K562 (cell line): ENCODE measurements at regions not wholly inside any gene's neighbourhood (a gene's known extent, or its start where the extent isn't known, plus 50 kb on each side); places are given as distances from the start of the nearest gene placed in this dataset.

Experiments
- ATAC-seq: fragments of 200-7000 bp; cut with Tn5 transposase; 3 replicates; pipeline ENCODE4 v1.9.1; 2020; ENCODE audit warnings: moderate library complexity
- BruUV-seq: library from RNA; stranded (reverse); fragments of 400-500 nt; replicated peaks from 2 replicates; lab custom pipeline; 2021; lab: Mats Ljungman, UMichigan
- CTCF ChIA-PET: fragments of 300-600 bp; formaldehyde crosslinking; extraction: SDS; loops from one replicate; lab custom pipeline; 2021; ENCODE audit warnings: low intra/inter-chr PET ratio; lab: Yijun Ruan, JAX
- POLR2A ChIA-PET: fragments of 300-600, 350-650 bp; sonication (Branson Sonifier 250); formaldehyde crosslinking; extraction: SDS; loops from one replicate; lab custom pipeline; 2021; ENCODE audit warnings: antibody characterized with exemption, inconsistent platforms; lab: Yijun Ruan, JAX
- DNase-seq, 4 experiments: peaks; one replicate each; pipeline versions ENCODE4 v3.0.0 to v3.0.0-alpha.2; 2011 to 2018; ENCODE audit warnings: low spot score in 3 of 4, mixed read lengths in 3 of 4; ENCODE audit errors: extremely low read depth in 1 of 4
- FAIRE-seq: peaks from 2 replicates; lab custom pipeline; 2011; peaks lifted over from hg19 to GRCh38; lab: Jason Lieb, UNC
- H2AFZ ChIP-seq: 2 replicates; pipeline ENCODE4 v1.6.0; 2011; ENCODE audit warnings: low read depth, low read length, control low read depth, inconsistent platforms
- H3K27ac ChIP-seq: fragments of 200-600 bp; 3 replicates; pipeline ENCODE4 v1.8.0; 2011; ENCODE audit warnings: low read depth, mild to moderate bottlenecking, control low read depth, inconsistent platforms, low read length, moderate library complexity, mixed read lengths; ENCODE audit errors: extremely low read depth
- H3K27me3 ChIP-seq, 2 experiments: fragments of 300-600 bp in 1 of 2; 2 replicates in 1 of 2; 3 replicates in 1 of 2; pipeline versions ENCODE4 v1.6.0 to v1.8.0; 2011; ENCODE audit warnings: inconsistent platforms in 2 of 2, low read length in 2 of 2, mild to moderate bottlenecking in 1 of 2, mixed read lengths in 1 of 2, moderate library complexity in 1 of 2; ENCODE audit not compliant: control insufficient read depth in 2 of 2, insufficient read depth in 2 of 2
- H3K36me3 ChIP-seq: fragments of 300-600 bp; 3 replicates; pipeline ENCODE4 v1.8.0; 2011; ENCODE audit warnings: mild to moderate bottlenecking, low read length, inconsistent platforms; ENCODE audit not compliant: control insufficient read depth, insufficient read depth
- H3K4me1 ChIP-seq, 2 experiments: fragments of 200-600 bp in 1 of 2; replicated peaks in 1 of 2; 2 replicates in 1 of 2; 3 replicates in 1 of 2; pipeline versions ENCODE4 v1.5.1 to v1.8.0; 2011; ENCODE audit warnings: inconsistent platforms in 2 of 2, low read length in 2 of 2, mild to moderate bottlenecking in 1 of 2, mixed read lengths in 1 of 2, moderate library complexity in 1 of 2; ENCODE audit not compliant: control insufficient read depth in 2 of 2, insufficient read depth in 2 of 2
- H3K4me2 ChIP-seq: 2 replicates; pipeline ENCODE4 v1.6.1; 2011; ENCODE audit warnings: low read length, control low read depth, inconsistent platforms, mixed read lengths; ENCODE audit not compliant: insufficient read depth
- H3K4me3 ChIP-seq: fragments of 200-600 bp; sonication (generic), shearing (Covaris generic); 2 replicates; pipeline ENCODE4 v1.5.1; 2016; ENCODE audit warnings: control low read depth, inconsistent platforms
- H3K79me2 ChIP-seq: fragments of 200-600 bp; 3 replicates; pipeline ENCODE4 v1.8.0; 2011; ENCODE audit warnings: low read length, inconsistent platforms; ENCODE audit not compliant: control insufficient read depth, insufficient read depth
- H3K9ac ChIP-seq, 2 experiments: 2 replicates each; pipeline versions ENCODE4 v1.6.0 to v1.6.1; 2011; ENCODE audit warnings: low read depth in 2 of 2, low read length in 2 of 2, control low read depth in 1 of 2, inconsistent platforms in 1 of 2, mild to moderate bottlenecking in 1 of 2, mixed read lengths in 1 of 2; ENCODE audit not compliant: insufficient read depth in 1 of 2
- H3K9me1 ChIP-seq: one replicate; pipeline ENCODE4 v1.6.0; 2011; ENCODE audit warnings: inconsistent platforms, mild to moderate bottlenecking, low read length, moderate library complexity; ENCODE audit not compliant: control insufficient read depth, insufficient read depth
- H3K9me3 ChIP-seq: replicated peaks from 2 replicates; pipeline ENCODE4 v1.5.1; 2011; ENCODE audit warnings: low read depth, low read length, inconsistent platforms; ENCODE audit not compliant: control insufficient read depth, insufficient read depth
- H4K20me1 ChIP-seq: replicated peaks from 2 replicates; pipeline ENCODE4 v1.6.1; 2011; ENCODE audit warnings: low read length, inconsistent platforms, mixed read lengths; ENCODE audit not compliant: control insufficient read depth, insufficient read depth
- EP400 ChIP-seq: fragments of 450-650 bp; IDR thresholded peaks from 2 replicates; pipeline ENCODE4 v1.6.1; 2017; ENCODE audit warnings: antibody characterized with exemption, mild to moderate bottlenecking, moderate library complexity
- KDM1A ChIP-seq, 2 experiments: fragments of 450-650 bp; IDR thresholded peaks; 2 replicates each; pipeline ENCODE4 v1.6.1; 2016; ENCODE audit warnings: mild to moderate bottlenecking in 2 of 2
- MAFK ChIP-seq: IDR thresholded peaks from 2 replicates; pipeline ENCODE4 v1.6.1; 2011; ENCODE audit warnings: low read length, improper control_type of control experiment
- MCM7 ChIP-seq, 2 experiments: fragments of 450-650 bp; IDR thresholded peaks; 2 replicates each; pipeline ENCODE4 v1.6.1; 2016 to 2018
- NFYB ChIP-seq: IDR thresholded peaks from 2 replicates; pipeline ENCODE4 v1.6.1; 2011; ENCODE audit warnings: mild to moderate bottlenecking, moderate library complexity; ENCODE audit not compliant: insufficient read length; ENCODE audit errors: extremely low read depth
- PHB2 ChIP-seq: fragments of 450-650 bp; IDR thresholded peaks from 2 replicates; pipeline ENCODE4 v1.6.1; 2017; ENCODE audit warnings: low read depth
- RAD21 ChIP-seq, 2 experiments: fragments of 250-450 bp in 1 of 2; fragments of 450-650 bp in 1 of 2; sonication (Bioruptor Pico) in 1 of 2; formaldehyde crosslinking in 1 of 2; IDR thresholded peaks in 1 of 2; conservative IDR thresholded peaks in 1 of 2; 2 replicates each; pipeline versions ENCODE4 v1.4.0 to v1.8.0; 2020 to 2022; ENCODE audit warnings: mild to moderate bottlenecking in 2 of 2, moderate library complexity in 1 of 2
- RBM39 ChIP-seq: fragments of 200-400 bp; formaldehyde crosslinking; optimal IDR thresholded peaks from 2 replicates; pipeline ENCODE3; 2018; ENCODE audit warnings: low read depth, low read length
- SNRNP70 ChIP-seq: fragments of 200-400 bp; formaldehyde crosslinking; optimal IDR thresholded peaks from 2 replicates; pipeline ENCODE3; 2017; ENCODE audit warnings: low read depth, low read length
- TRIM24 ChIP-seq, 2 experiments: fragments of 450-650 bp; IDR thresholded peaks; 2 replicates each; pipeline ENCODE4 v1.6.1; 2016
- XRCC4 ChIP-seq: IDR thresholded peaks from one replicate; pipeline ENCODE4 v1.6.1; 2011; ENCODE audit not compliant: insufficient read depth, insufficient read length; ENCODE audit errors: extremely low read depth
- WGBS: fragments of 100-300 bp; shearing (Covaris generic); methylation state at CpG from one replicate; pipeline ENCODE4 v1.1.6; 2016; ENCODE audit warnings: low coverage, mixed read lengths; ENCODE audit not compliant: insufficient coverage; ENCODE audit errors: missing lambda C conversion rate; 5-methylcytosine and 5-hydroxymethylcytosine counted together
- in situ Hi-C: fragments of 300-500 bp; cut with MboI; formaldehyde crosslinking; loops from 4 replicates; pipeline ENCODE4 v1.15.0; 2018; ENCODE audit warnings: inconsistent platforms, mixed read lengths
- intact Hi-C: fragments of 100-400 bp; cut with micrococcal nuclease; formaldehyde crosslinking; loops from 2 replicates; pipeline ENCODE4 v1.14.2; 2022
- TF ChIP-seq, protein P1 (sequence below): fragments of 450-650 bp; formaldehyde crosslinking; conservative IDR thresholded peaks from 2 replicates; pipeline ENCODE4 v1.4.0; 2022; ENCODE audit warnings: mild to moderate bottlenecking, missing genetic modification characterization

DNA sequence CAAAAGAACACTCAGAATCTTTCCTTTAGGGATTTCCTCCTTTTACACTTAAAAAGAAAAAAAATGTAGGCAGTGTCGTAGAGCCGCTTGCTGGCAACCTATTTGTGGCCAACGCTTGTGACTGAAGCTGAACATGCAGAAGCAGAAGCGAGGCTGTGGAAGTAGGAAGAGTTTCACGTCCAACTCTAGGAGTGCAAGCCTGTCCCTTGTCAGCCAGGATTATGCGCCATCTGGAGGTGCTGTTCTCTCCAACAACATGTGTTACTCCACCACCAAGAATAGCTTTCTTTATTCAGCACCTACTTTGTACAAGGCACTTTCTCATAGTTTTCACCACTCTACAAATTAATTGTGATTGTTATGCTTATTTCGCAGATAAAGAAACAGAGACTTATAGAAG is 223.2 kb upstream of the LMCD1 start:
- CTCF ChIA-PET: no interaction called here
- no TSS peak for BruUV-seq
- 3% methylated on average over 7 of the region's 7 CpGs for WGBS

DNA sequence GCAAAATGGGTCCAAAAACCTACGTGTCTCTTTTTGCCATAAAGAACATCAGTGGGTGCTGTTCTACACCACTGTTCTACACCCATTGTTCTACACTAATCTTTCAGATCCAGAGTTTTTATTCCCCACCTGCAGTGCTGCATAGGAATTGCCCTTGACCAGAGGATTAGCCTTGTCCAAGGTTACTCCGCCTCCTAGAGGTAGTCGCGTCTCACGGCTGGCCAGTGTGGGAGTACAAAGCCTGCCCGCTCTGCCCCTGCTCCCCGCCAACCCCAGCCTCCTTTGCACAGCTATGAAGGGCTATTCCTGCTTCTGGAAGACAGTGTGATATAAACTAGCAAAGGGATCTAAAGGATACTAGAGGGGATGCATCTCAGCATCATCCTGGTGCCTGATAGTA is 222.1 kb upstream of the LMCD1 start:
- Histone ChIP-seq H3K4me2 (no peak overlapping the region), H3K9me1 (no peaks in the 10 kb centered on the region), H3K79me2 (no peaks in the 10 kb centered on the region), H3K4me3 (no peak overlapping the region), H2AFZ (no peak overlapping the region), H3K36me3 (no peaks in the 10 kb centered on the region), H3K9me3 (no peaks in the 10 kb centered on the region), H3K9ac (no peak overlapping the region), H3K27ac (no peak overlapping the region), H3K4me1 (no peaks in the 10 kb centered on the region), H4K20me1 (no peaks in the 10 kb centered on the region), H3K27me3 (no peaks in the 10 kb centered on the region)
- ATAC-seq (no peak), FAIRE-seq (no peak), DNase-seq (no peak)
- POLR2A ChIA-PET: interaction anchor here (0.7 kb wide), 1 partner anchor 23 kb away, joined by 3 read pairs; no protein-coding TSS in a partner anchor
- no TSS peak for BruUV-seq
- TF ChIP-seq PHB2 (no peak), RAD21 (CRISPR knock-in tag; conservative IDR thresholded peaks at IDR 0.05 in 1 of 2, IDR thresholded peaks at IDR 0.05 in 1 of 2) (peak in 1 of 2 experiments; percentile 19; a peak in 1 of 4 replicates), TRIM24 (IDR thresholded peaks at IDR 0.05) (no peak), SNRNP70 (no peak), MAFK (no peak), NFYB (no peak), MCM7 (IDR thresholded peaks at IDR 0.05) (no peak)
- TF ChIP-seq, protein P1, sequence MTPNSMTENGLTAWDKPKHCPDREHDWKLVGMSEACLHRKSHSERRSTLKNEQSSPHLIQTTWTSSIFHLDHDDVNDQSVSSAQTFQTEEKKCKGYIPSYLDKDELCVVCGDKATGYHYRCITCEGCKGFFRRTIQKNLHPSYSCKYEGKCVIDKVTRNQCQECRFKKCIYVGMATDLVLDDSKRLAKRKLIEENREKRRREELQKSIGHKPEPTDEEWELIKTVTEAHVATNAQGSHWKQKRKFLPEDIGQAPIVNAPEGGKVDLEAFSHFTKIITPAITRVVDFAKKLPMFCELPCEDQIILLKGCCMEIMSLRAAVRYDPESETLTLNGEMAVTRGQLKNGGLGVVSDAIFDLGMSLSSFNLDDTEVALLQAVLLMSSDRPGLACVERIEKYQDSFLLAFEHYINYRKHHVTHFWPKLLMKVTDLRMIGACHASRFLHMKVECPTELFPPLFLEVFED (CRISPR knock-in tag): no peak
- in situ Hi-C loops: no loop called here
- CTCF ChIA-PET: no interaction called here
- intact Hi-C loops: no loop called here
- WGBS: 2% methylated on average over 7 of the region's 7 CpGs

More for the DNA sequence above, 223.2 kb upstream of the LMCD1 start:
- H3K79me2 ChIP-seq: no peaks in the 10 kb centered on the region
- no peak for TF ChIP-seq RBM39
- TF ChIP-seq KDM1A (IDR thresholded peaks at IDR 0.05): no peak
- no peak for TF ChIP-seq EP400
- TF ChIP-seq XRCC4: no peak
- peak in 1 of 2 experiments; percentile 15; a peak in 1 of 4 replicates for TF ChIP-seq RAD21 (CRISPR knock-in tag; conservative IDR thresholded peaks at IDR 0.05 in 1 of 2, IDR thresholded peaks at IDR 0.05 in 1 of 2)
- no peak overlapping the region for H3K27ac ChIP-seq
- H2AFZ ChIP-seq: no peak overlapping the region
- H3K9me3 ChIP-seq: no peaks in the 10 kb centered on the region
- DNase-seq: no peak
- intact Hi-C loops (no loop called here), in situ Hi-C loops (no loop called here)
- H3K4me2 ChIP-seq: no peak overlapping the region
- POLR2A ChIA-PET: interaction anchor here (0.8 kb wide), 1 partner anchor 10 kb away, joined by 6 read pairs; no protein-coding TSS in a partner anchor
- H3K4me1 ChIP-seq: no peaks in the 10 kb centered on the region
- no peaks in the 10 kb centered on the region for H3K36me3 ChIP-seq
- no peak for ATAC-seq
- no peaks in the 10 kb centered on the region for H3K27me3 ChIP-seq
- no peak for FAIRE-seq
- H3K9me1 ChIP-seq: no peaks in the 10 kb centered on the region
- H4K20me1 ChIP-seq: no peaks in the 10 kb centered on the region
- no peak overlapping the region for H3K9ac ChIP-seq
- H3K4me3 ChIP-seq: no peak overlapping the region
